Breast epithelium (tissue), 3 donors: ENCODE measurements at regions not wholly inside any gene's neighbourhood (a gene's known extent, or its start where the extent isn't known, plus 50 kb on each side); places are given as distances from the start of the nearest gene placed in this dataset.

Experiments
- POLR2A ChIP-seq: fragments of 450-650 bp; IDR thresholded peaks from one replicate; pipeline ENCODE4 v1.6.1; 2016; ENCODE audit warnings: antibody characterized with exemption, mild to moderate bottlenecking, moderate library complexity
- POLR2AphosphoS5 ChIP-seq, 3 donors: sonication (generic); formaldehyde crosslinking; IDR thresholded peaks; one replicate each; pipeline ENCODE4 v1.6.1; 2017; ENCODE audit warnings: antibody characterized with exemption in 3 of 3
- TF ChIP-seq, protein P1 (sequence below), 3 donors: fragments of 450-650 bp; IDR thresholded peaks; one replicate each; pipeline ENCODE4 v1.5.1; 2016 to 2017; ENCODE audit warnings: antibody characterized with exemption in 3 of 3, mild to moderate bottlenecking in 3 of 3, moderate library complexity in 3 of 3

DNA sequence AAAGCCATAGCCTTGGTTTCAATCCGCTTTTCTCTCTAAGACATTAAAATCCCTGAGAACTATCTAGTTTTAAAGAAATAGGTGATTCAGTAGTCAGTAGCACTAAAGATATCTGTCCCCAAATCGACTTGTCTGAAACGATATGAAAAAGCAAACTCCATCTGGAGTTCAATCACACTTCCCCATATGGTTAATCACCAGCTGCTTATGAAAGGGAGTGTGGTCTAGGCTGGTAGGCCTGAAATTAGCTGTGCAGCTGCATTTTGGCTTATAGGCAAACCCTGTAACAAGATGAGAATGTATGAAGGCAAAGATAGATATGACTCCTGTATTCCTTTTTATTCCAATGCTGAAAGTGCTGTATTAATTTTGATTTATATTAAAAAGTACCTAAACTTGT lies 65.9 kb downstream of the DMRTA1 start:
- TF ChIP-seq, protein P1, sequence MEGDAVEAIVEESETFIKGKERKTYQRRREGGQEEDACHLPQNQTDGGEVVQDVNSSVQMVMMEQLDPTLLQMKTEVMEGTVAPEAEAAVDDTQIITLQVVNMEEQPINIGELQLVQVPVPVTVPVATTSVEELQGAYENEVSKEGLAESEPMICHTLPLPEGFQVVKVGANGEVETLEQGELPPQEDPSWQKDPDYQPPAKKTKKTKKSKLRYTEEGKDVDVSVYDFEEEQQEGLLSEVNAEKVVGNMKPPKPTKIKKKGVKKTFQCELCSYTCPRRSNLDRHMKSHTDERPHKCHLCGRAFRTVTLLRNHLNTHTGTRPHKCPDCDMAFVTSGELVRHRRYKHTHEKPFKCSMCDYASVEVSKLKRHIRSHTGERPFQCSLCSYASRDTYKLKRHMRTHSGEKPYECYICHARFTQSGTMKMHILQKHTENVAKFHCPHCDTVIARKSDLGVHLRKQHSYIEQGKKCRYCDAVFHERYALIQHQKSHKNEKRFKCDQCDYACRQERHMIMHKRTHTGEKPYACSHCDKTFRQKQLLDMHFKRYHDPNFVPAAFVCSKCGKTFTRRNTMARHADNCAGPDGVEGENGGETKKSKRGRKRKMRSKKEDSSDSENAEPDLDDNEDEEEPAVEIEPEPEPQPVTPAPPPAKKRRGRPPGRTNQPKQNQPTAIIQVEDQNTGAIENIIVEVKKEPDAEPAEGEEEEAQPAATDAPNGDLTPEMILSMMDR (IDR thresholded peaks at IDR 0.05): no peak
- TF ChIP-seq POLR2A (no peak), POLR2AphosphoS5 (IDR thresholded peaks at IDR 0.05) (no peak)
